ENCODE measurements at regions not wholly inside any gene's neighbourhood (a gene's known extent, or its start where the extent isn't known, plus 50 kb on each side); places are given as distances from the start of the nearest gene placed in this dataset.

DNA sequence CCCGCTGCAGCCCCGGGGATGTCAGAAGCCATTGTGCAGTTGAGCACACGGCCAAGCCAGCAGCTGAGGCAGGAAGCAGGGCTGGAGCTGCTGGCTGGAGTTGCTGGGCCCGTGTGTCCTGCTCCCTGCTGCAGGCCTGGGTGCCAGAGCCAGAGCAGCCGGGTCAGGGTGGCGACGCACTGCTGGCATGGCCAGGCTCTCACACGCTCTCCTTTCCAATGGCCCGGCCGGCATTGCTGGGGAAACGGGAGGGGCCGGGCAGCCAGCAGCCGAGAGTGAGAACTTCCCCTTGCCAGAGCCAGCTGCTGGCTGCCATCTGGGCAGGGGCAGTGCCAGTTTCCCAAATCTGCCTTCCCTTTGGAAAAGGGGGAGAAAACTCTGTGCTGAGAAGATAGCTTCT is 82.4 kb upstream of the PROX1 start:
- DNase-seq = no peak

DNA sequence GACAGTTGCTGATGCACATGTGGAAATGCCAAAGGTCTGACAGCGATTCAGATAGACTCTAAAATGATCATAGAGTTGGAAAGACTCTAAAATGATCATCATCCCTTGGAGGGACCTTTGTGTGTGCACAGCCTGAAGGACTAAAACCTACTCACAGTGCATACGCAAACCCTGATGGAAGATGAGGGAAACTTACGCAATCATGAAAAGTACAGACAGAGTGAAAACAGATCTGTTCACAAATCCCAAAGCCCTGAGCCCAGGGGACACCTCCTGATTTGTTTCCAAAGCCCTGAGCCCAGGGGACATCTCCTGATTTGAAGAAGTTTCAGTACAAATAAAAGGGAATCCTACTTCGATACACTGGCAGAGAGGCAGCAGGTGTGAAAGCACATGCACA is 79.3 kb upstream of the PROX1 start:
- DNase-seq = no peak

DNA sequence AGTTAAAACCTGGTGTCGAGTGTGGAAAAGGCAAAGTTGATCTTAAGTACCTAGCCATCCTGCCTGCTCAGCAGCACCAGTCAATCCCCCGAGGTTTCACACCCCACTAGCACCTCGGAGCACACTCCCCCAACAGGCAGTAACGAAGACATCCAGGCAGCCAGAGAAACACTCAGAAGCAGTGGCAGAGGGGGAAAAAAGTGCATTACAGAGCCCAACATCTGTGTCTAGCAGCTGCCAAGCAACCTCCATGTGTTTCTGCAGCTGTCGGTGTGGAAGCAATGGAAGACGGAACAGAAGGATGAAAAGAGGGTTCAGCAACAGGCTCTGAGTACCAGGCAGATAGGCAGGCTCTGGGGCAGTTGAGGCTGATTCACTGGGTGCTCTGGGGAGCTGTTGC is 73.4 kb upstream of the PROX1 start:
- DNase-seq = no peak

GRCh38 chr1:213921311-213921710 is 66.5 kb upstream of the PROX1 start:
- no peak for DNase-seq

DNA sequence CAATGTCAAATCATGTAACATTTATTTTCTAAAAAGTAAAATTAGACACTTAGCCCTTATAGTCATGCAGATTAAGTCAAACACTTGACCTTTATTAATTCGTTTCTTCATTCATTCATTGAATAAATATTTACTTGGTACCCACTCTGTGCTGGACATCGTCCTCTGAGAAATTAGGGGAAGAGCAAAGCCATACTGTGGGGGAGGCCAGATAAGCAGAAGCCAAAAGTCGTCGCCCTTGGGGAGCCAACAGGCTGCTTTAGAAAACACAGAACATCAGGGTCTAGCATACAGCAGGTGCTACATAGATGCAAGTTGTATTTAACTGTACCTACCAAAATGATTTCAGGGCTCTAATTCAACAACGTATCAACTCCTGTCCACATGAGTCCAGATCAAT is 66.1 kb upstream of the PROX1 start:
- no peak for DNase-seq

GRCh38 chr1:213925531-213926182 is 62.1 kb upstream of the PROX1 start:
- no peak for DNase-seq

- no peak for DNase-seq
Observed at GRCh38 chr1:213927846-213928245, 59.9 kb upstream of the PROX1 start.

DNA sequence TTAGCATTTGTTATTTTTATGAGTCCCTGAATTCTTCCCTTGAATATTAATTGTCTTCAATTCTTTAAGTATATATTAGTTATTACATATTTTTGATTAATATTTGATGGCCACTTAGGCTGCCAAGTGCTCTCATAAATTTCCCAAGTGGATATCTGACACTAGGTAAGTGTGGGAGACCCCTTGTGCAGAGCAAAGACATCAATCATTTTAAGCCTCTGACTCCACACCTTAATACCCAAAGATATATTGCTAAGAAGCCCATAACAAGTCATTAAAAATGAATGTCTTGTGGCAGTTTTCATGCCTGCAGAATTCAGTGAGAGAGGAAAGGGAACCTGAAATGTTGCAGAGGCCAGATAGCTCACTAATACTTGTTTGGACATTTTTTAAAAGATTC is 58.4 kb upstream of the PROX1 start:
- no peak for DNase-seq

DNA sequence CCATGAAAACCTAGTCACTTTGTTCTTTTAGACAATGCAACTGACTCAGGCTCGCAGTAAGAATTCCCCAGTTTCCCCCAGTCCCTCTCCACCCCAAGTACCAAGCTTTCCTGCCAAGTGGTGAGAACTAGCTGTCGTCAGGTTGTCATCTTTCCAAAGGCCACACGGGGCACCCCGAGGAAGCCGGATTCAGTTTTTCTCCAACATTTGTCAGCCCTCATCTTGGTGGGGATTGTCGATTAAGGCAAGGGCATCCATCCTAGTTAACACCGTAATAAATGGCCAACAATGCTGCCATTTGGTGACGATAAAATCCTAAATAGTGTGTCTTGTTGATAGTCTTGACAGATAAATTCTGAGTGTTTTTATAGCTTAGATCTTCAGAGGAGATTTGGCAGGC is 55.9 kb upstream of the PROX1 start:
- DNase-seq = no peak

DNA sequence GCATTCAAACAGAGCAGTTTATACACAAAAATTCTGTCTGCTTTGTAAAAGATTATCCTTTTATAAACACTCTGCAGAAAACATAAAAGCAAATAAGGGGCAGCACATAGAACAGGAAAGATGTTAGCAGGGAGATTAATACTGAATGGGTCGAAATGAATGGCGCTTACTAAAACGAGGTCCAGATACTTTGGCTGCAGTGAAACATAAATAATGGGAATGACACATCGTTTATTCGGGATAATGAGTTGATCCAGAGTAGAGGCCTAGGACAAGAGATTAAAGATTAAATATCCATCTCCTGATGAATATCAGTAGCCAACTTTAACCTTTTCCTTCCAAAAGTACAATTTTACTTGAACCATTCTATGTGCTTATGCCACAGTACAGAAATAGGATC is 54.4 kb upstream of the PROX1 start:
- DNase-seq = no peak

DNA sequence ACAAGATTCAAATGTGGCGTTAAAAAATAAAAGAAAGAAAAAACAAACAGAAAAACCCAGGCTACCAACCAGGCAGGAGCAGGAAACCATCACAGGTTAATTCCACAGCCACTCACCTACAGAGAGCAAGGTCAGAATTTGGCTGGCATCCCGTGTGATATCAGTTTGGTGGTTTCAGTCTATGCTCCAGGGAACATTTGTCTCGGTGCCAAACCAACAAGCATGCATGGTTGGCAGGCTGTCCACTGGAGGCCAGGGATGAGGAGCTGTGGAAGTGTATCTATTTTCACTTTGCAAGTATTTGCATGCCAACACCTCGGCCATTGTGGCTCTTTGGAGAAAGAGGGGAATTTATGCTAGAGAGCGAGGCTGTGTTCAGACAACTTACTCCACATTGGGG is 53.1 kb upstream of the PROX1 start:
- DNase-seq = peak; percentile 88

DNA sequence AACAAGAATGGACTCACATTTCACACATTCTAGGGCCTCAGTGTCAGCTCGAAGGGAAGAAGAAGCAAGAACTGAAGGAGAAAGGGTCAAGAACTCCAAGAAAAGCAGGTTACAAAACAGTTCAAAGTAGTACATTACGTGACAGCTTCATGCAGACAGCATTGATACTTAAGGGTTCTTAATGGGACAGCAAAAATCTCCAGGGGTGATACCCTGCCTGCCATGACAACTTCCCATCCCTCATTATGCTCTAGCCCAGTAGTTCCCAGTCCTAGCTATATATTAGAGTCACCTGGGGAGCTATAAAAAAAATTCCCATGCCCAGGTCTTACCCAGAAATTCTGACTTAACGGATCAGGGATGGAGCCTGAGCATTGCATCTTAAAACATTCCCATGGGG is 51.2 kb upstream of the PROX1 start:
- no peak for DNase-seq

All from kidney glomerular epithelial cell (primary cell).